ENCODE measurements at regions not wholly inside any gene's neighbourhood (a gene's known extent, or its start where the extent isn't known, plus 50 kb on each side); places are given as distances from the start of the nearest gene placed in this dataset.

GRCh38 chr12:34292736-34293625 lies 270.7 kb downstream of the ALG10 start:
- no peak for DNase-seq

GRCh38 chr12:34294137-34294536 lies 271.8 kb downstream of the ALG10 start:
- DNase-seq, result no peak

GRCh38 chr12:34294671-34295365 lies 272.5 kb downstream of the ALG10 start:
- DNase-seq, result no peak

GRCh38 chr12:34295366-34296142 lies 273.3 kb downstream of the ALG10 start:
- DNase-seq, result no peak

GRCh38 chr12:34296143-34297041 lies 274.1 kb downstream of the ALG10 start:
- DNase-seq, result no peak

GRCh38 chr12:34297126-34297789 lies 275.0 kb downstream of the ALG10 start:
- DNase-seq, result no peak

- DNase-seq, result no peak
Measured at GRCh38 chr12:34297790-34298164, 275.5 kb downstream of the ALG10 start.

GRCh38 chr12:34298176-34298970 lies 276.1 kb downstream of the ALG10 start:
- DNase-seq, result no peak

- DNase-seq, result no peak
Measured at GRCh38 chr12:34298971-34299801, 276.9 kb downstream of the ALG10 start.

GRCh38 chr12:34299802-34300193 lies 277.5 kb downstream of the ALG10 start:
- DNase-seq, result no peak

GRCh38 chr12:34300376-34301250 lies 278.3 kb downstream of the ALG10 start:
- no peak for DNase-seq

- no peak for DNase-seq
Measured at GRCh38 chr12:34301251-34302130, 279.2 kb downstream of the ALG10 start.

- no peak for DNase-seq
Measured at GRCh38 chr12:34302131-34302885, 280.0 kb downstream of the ALG10 start.

- no peak for DNase-seq
Measured at GRCh38 chr12:34303091-34303870, 281.0 kb downstream of the ALG10 start.

- no peak for DNase-seq
Measured at GRCh38 chr12:34304001-34304400, 281.7 kb downstream of the ALG10 start.

- DNase-seq, result no peak
Measured at GRCh38 chr12:34304546-34304945, 282.2 kb downstream of the ALG10 start.
